Right lobe of liver (tissue), 6 donors: ENCODE measurements at regions not wholly inside any gene's neighbourhood (a gene's known extent, or its start where the extent isn't known, plus 50 kb on each side); places are given as distances from the start of the nearest gene placed in this dataset.
A peak's percentile ranks its signal among the peaks of the same experiment; 100 is the strongest.

Source experiments
- ATAC-seq, 4 donors: fragments of 200-7000 bp; cut with Tn5 transposase; one replicate each; pipeline ENCODE4 v1.9.1; 2020; ENCODE audit warnings: mild to moderate bottlenecking in 4 of 4, moderate library complexity in 4 of 4
- DNase-seq, 3 donors: peaks; one replicate each; pipeline ENCODE4 v3.0.0-alpha.2; 2020
- H3K27ac ChIP-seq, 3 donors: fragments of 200-600 bp; one replicate each; pipeline ENCODE4 v1.8.0; 2022
- H3K27me3 ChIP-seq, 2 donors: fragments of 200-600 bp; one replicate each; pipeline ENCODE4 v1.8.0; 2022
- H3K36me3 ChIP-seq, 4 donors: fragments of 200-600 bp; sonication (generic) in 1 of 4; one replicate each; pipeline versions ENCODE4 v1.5.1 to v1.8.0; 2017 to 2022; ENCODE audit warnings: control low read depth in 1 of 4
- H3K4me1 ChIP-seq, 4 donors: fragments of 200-600 bp; sonication (generic) in 1 of 4; one replicate each; pipeline versions ENCODE4 v1.5.1 to v1.8.0; 2017 to 2022; ENCODE audit warnings: control low read depth in 1 of 4
- H3K4me3 ChIP-seq, 3 donors: fragments of 200-600 bp; one replicate each; pipeline ENCODE4 v1.8.0; 2022
- H3K9me3 ChIP-seq, 4 donors: fragments of 200-600 bp; sonication (generic) in 1 of 4; one replicate each; pipeline versions ENCODE4 v1.5.1 to v1.8.0; 2017 to 2022; ENCODE audit warnings: control low read depth in 1 of 4
- POLR2A ChIP-seq: fragments of 450-650 bp; IDR thresholded peaks from one replicate; pipeline ENCODE4 v1.6.1; 2017; ENCODE audit warnings: antibody characterized with exemption, mild to moderate bottlenecking
- WGBS: methylation state at CpG from one replicate; pipeline ENCODE4 v1.1.6; 2018; ENCODE audit warnings: low coverage, low lambda C conversion rate; ENCODE audit not compliant: insufficient coverage; ENCODE audit errors: missing lambda C conversion rate; 5-methylcytosine and 5-hydroxymethylcytosine counted together
- intact Hi-C, 2 donors: fragments of 100-400 bp; cut with DNase I; formaldehyde crosslinking; loops; one replicate each; pipeline versions ENCODE4 v1.11.2 to v1.14.1; 2022
- TF ChIP-seq, protein P1 (sequence below), 4 donors: fragments of 200-600 bp in 3 of 4; fragments of 450-650 bp in 1 of 4; IDR thresholded peaks; one replicate each; pipeline versions ENCODE4 v1.5.1 to v1.8.0; 2016 to 2022; ENCODE audit warnings: antibody characterized with exemption in 4 of 4, mild to moderate bottlenecking in 2 of 4
- donor health status: DM: no; HTN: yes; CAD: no.
- donor health status: DM: no; HTN: no; CAD: no.
- donor health status: DM: no; HTN: no; CAD: no.
- donor health status: DM: no; HTN: yes; CAD: no.
- donor health status: DM: no; HTN: yes; CAD: no.

- Histone ChIP-seq H3K4me1 (no peaks in the 10 kb centered on the region), H3K36me3 (no peaks in the 10 kb centered on the region), H3K27me3 (no peaks in the 10 kb centered on the region), H3K27ac (no peak overlapping the region), H3K4me3 (no peak overlapping the region), H3K9me3 (no peaks in the 10 kb centered on the region)
- 64% methylated on average over 5 of the region's 7 CpGs for WGBS
- DNase-seq: no peak
- intact Hi-C loops: no loop called here
- TF ChIP-seq POLR2A: no peak
- TF ChIP-seq, protein P1, sequence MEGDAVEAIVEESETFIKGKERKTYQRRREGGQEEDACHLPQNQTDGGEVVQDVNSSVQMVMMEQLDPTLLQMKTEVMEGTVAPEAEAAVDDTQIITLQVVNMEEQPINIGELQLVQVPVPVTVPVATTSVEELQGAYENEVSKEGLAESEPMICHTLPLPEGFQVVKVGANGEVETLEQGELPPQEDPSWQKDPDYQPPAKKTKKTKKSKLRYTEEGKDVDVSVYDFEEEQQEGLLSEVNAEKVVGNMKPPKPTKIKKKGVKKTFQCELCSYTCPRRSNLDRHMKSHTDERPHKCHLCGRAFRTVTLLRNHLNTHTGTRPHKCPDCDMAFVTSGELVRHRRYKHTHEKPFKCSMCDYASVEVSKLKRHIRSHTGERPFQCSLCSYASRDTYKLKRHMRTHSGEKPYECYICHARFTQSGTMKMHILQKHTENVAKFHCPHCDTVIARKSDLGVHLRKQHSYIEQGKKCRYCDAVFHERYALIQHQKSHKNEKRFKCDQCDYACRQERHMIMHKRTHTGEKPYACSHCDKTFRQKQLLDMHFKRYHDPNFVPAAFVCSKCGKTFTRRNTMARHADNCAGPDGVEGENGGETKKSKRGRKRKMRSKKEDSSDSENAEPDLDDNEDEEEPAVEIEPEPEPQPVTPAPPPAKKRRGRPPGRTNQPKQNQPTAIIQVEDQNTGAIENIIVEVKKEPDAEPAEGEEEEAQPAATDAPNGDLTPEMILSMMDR (IDR thresholded peaks at IDR 0.05): no peak
- ATAC-seq: no peak
Measured at GRCh38 chr16:62478903-62479458, 442.7 kb upstream of the CDH8 start.

DNA sequence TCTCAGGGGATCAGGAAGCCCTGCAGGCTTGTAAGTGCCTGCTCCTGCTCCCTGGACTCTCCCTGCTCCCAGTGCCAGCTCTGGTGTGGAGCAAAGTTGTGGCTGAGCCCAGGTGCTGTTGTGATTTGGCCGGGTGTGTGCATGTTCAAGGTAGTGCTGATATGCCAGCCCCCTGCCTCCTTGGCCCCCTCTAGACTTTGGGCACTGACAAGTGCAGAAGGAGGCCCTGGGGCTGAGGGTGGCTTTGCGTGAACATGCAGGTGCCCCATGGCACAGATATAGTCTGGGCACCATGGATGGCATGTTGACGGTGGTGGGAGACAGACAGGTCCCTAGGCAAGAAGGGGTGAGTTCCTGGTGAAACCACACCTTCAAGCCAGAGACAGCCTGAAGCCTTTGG is 441.6 kb upstream of the CDH8 start:
- DNase-seq: no peak
- Histone ChIP-seq H3K27ac (no peak overlapping the region), H3K36me3 (no peaks in the 10 kb centered on the region), H3K27me3 (no peaks in the 10 kb centered on the region), H3K4me1 (no peaks in the 10 kb centered on the region), H3K9me3 (no peaks in the 10 kb centered on the region), H3K4me3 (no peak overlapping the region)
- intact Hi-C loops: no loop called here
- ATAC-seq: no peak
- WGBS: no CpG with 5 or more reads among the region's 3 CpGs
- no peak for TF ChIP-seq POLR2A
- TF ChIP-seq, protein P1 (IDR thresholded peaks at IDR 0.05): no peak

DNA sequence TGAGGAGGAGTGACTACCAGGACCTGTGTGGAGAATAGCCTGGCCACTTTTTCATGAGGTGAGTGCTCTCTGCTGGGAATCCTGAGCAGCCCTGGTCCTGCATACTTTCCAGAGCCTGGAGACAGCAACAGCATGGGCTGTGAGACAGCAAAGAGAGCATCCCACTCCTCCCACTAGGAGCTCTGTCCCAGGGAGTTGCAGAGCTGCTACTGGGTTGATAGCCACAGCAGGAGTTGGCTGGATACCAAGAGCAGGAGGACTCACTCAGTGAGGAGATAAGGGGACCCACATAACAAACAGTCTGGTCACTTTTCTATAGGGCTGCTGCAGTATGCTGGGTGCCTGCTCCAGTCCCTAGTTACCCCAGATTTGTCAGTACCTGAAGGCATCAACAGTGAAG is 439.3 kb upstream of the CDH8 start:
- H3K27me3 ChIP-seq: no peaks in the 10 kb centered on the region
- H3K4me1 ChIP-seq: no peaks in the 10 kb centered on the region
- ATAC-seq (peak in 2 of 4 donors; percentile 22 to 26), DNase-seq (no peak)
- H3K4me3 ChIP-seq: no peak overlapping the region
- intact Hi-C loops: no loop called here
- H3K27ac ChIP-seq: no peak overlapping the region
- no peaks in the 10 kb centered on the region for H3K36me3 ChIP-seq
- TF ChIP-seq, protein P1 (IDR thresholded peaks at IDR 0.05): no peak
- TF ChIP-seq POLR2A: no peak
- no peaks in the 10 kb centered on the region for H3K9me3 ChIP-seq

- DNase-seq (no peak), ATAC-seq (no peak)
- H3K27me3 ChIP-seq: no peaks in the 10 kb centered on the region
- no peaks in the 10 kb centered on the region for H3K4me1 ChIP-seq
- no peak overlapping the region for H3K27ac ChIP-seq
- intact Hi-C loops: no loop called here
- TF ChIP-seq, protein P1 (IDR thresholded peaks at IDR 0.05): no peak
- TF ChIP-seq POLR2A: no peak
- H3K9me3 ChIP-seq: no peaks in the 10 kb centered on the region
- WGBS: 78% methylated on average over 2 of the region's 2 CpGs
- no peaks in the 10 kb centered on the region for H3K36me3 ChIP-seq
- no peak overlapping the region for H3K4me3 ChIP-seq
Measured at GRCh38 chr16:62462971-62463370, 426.7 kb upstream of the CDH8 start.

DNA sequence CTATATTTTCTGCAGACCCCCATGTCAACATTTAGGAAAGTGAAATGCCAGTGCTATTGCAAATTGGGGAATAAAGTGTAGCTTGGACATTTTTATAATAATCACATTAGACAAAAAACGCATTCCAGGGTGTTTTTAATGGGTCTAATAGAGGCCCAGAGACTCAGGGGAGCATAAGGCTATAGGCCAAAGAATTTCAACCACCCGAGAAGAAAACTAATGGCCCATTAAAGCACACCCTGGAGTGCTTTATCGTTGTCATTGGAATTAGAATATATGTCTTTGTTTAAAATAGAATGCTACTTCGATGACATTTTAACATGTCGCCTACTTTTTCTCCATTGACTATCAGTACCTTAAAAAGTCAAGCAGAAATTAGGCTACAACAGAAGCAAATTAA is 414.1 kb upstream of the CDH8 start:
- intact Hi-C loops: no loop called here
- Histone ChIP-seq H3K4me1 (no peaks in the 10 kb centered on the region), H3K27ac (no peak overlapping the region), H3K36me3 (no peaks in the 10 kb centered on the region), H3K4me3 (no peak overlapping the region), H3K9me3 (no peaks in the 10 kb centered on the region), H3K27me3 (no peaks in the 10 kb centered on the region)
- TF ChIP-seq, protein P1 (IDR thresholded peaks at IDR 0.05): no peak
- no peak for TF ChIP-seq POLR2A
- no peak for ATAC-seq
- no peak for DNase-seq
- 29% methylated on average over 5 of the region's 5 CpGs for WGBS
